GM18498 (cell line): ENCODE measurements at regions not wholly inside any gene's neighbourhood (a gene's known extent, or its start where the extent isn't known, plus 50 kb on each side); places are given as distances from the start of the nearest gene placed in this dataset.
"Not testable (repeated sequence)": the region's sequence is repeated elsewhere in the genome, so short reads cannot be mapped to it uniquely, and the experiment has no call there.

Experiments used
- ATAC-seq: cut with Tn5 transposase; IDR thresholded peaks from one replicate; pipeline ENCODE4 v1.9.1; 2021; ENCODE audit warnings: mild to moderate bottlenecking, moderate library complexity; ENCODE audit not compliant: unreplicated experiment

DNA sequence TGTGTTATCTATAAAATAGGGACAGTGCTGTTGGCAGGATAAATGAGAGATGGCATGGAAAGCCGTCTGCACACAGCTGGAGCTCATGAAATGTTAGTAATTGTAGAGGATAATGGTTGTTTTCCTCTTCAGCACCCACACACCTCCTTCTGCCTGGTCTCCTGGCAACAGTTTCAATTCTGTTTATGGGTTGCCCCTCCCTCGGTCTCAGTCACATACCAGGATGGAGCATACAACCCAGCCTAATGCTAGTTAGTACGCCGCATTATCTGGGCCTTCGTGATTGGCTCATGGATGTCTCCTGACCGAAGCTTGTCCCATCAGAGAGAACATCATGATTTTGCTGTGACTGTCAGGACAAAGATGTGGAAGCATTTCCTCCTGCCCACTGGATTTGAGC lies 126.2 kb upstream of the WSCD1 start:
- ATAC-seq = no peak

GRCh38 chr17:5947701-5948180 lies 122.4 kb upstream of the WSCD1 start:
- ATAC-seq = no peak

DNA sequence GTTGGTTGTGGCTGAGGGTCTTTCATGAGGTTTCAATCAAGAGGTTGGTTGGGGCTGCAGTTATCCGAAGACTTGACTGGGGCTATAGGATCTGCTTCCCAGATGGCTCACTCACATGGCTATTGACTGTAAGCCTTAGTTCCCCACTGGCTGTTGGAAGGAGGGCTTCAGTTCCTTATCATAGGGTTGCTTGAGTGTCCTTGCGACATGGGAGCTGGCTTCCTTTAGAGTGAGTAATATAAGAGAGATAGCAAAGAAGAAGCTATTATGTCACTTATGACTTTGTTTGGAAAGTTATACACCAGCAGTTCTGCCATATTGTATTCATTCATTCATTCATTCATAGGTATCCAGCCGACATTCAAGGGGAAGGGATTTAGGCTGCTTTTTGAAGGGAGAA lies 121.4 kb upstream of the WSCD1 start:
- ATAC-seq = no peak

DNA sequence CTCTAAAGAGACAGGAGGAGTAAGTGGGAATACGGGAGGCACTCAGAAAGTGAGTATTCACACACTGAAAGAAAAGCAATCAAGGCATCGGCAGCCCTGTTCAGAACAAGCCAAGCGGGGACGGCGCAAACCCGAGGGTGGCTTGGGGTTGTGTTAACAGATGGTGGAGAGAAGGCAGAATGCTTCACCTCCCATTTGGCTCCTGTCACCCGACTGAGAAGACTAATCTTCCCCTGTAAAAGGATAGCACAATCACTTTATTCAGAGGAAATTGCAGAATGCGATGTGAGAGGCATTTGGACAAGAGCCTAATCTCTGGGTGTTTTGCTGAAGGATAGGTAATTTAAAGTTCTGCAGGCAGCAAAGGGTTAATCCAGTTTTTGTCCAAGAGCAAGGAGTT lies 119.3 kb upstream of the WSCD1 start:
- no peak for ATAC-seq

DNA sequence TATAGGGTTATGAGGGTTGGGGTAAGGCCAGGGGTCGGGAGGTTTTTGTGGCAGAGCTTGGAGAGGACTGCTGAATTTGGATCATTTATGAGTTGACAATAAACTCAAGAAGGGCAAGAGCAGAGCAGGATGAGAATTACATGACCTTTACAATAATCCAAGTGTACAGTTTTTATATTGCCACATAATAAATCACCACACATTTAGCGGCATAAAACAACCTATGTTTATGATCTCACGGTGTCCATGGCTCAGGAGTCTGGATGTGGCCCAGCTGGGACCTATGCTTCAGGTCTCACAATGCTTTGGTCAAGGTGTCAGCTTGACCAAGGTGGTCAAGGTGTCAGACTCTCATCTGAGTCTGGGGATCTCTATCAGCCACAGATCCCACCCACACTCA lies 118.3 kb upstream of the WSCD1 start:
- ATAC-seq = no peak

DNA sequence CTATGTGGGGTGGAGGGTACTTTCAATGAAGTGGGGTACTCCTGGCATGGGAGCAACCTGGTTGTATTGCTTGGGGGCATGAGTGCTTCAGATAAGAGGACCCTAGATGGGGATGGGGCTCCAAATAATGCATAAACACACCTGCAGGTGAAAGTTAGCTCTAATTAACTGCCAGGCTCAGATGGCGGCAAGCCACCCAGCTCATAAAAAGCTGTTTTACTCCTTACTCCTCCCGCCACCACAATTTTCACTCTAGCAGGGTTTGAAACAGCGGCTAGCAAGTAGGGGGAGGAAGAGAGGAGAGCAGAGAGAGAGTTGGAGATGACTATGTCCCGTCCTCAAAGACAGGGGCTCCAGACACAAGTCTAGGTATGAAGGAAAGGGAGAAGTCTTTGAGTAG lies 117.7 kb upstream of the WSCD1 start:
- no peak for ATAC-seq

GRCh38 chr17:5955764-5956163 lies 114.4 kb upstream of the WSCD1 start:
- ATAC-seq = no peak

- ATAC-seq = no peak
Observed at GRCh38 chr17:5958850-5959249, 111.3 kb upstream of the WSCD1 start.

DNA sequence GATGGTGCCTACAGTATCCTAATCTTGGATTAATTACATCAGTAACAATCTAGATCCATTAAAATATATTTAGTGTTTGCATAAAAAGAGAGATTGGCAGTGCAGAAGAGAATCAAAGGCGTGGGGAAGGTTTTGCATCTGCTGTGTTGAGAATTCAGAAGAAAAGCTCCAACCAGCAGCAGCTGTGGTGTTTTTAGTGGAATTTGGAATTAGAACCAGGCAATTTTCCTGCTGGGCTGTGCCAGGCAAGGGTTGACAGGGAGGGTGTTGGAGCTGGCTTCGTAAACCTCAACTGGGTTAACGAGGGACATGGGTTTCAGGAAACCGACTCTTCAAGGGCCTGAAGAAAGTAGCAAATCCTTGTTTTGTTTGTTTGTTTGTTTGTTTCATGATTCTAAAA lies 107.8 kb upstream of the WSCD1 start:
- ATAC-seq = no peak

- no peak for ATAC-seq
Observed at GRCh38 chr17:5971969-5972368, 98.2 kb upstream of the WSCD1 start.

DNA sequence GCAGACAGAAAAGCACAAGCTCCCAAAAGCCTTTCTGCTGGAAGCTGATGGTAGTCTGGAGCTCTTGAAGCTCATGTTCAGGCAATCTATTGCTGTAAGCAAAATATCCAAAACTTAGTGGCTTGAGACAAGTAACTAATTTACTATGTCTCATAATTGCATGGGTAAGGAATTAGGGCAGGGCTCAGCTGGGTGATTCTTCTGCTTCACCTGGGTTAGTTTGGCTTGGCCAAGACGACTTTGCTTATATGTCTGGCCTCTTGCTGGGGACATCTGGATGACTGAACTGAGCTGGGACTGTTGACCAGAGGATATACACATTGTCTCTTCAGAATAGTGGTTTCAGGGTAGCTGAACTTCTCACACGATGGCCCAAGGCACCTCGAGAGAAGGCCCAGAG lies 96.8 kb upstream of the WSCD1 start:
- ATAC-seq = no peak

GRCh38 chr17:5975661-5976060 lies 94.5 kb upstream of the WSCD1 start:
- no peak for ATAC-seq

DNA sequence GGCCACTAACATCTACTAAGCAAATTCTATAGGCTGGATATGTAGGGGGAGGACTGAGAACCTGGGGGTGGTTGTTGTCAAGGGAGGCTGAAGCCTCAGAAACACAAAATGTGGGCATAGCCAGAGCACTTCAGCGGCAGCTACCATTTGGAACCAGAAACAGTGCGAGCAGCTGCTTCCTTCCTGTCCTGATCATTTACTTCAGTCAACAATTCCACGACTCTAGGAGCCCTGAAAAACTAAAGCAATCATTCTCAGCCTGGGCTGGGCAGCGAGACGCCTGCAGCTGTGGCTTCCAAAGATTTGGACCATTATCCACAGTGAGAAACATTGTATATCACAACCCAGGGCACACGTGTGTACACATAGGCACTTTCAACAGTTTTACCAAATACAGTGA lies 93.9 kb upstream of the WSCD1 start:
- ATAC-seq = no peak

- ATAC-seq = no peak
Observed at GRCh38 chr17:5978496-5978895, 91.7 kb upstream of the WSCD1 start.

GRCh38 chr17:5980941-5981340 lies 89.2 kb upstream of the WSCD1 start:
- no peak for ATAC-seq

GRCh38 chr17:5986644-5987043 lies 83.5 kb upstream of the WSCD1 start:
- no peak for ATAC-seq

DNA sequence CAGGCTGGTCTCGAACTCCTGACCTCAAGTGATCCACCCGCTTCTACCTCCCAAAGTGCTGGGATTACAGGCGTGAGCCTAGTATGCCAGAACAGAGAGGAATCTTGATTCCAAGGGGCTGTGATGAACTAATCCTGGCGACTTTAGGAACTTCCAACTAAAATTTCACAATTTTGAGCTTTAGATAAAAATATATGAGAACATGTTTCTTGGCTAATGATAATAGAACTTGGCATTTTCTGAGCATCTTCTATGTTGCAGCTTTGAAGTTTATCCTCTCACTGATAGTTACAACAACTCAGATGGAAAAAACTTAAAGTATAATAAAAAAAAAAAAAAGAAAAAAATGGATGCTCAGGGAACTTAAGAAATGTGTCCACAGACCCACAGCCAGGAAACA lies 69.8 kb upstream of the WSCD1 start:
- ATAC-seq = no peak

DNA sequence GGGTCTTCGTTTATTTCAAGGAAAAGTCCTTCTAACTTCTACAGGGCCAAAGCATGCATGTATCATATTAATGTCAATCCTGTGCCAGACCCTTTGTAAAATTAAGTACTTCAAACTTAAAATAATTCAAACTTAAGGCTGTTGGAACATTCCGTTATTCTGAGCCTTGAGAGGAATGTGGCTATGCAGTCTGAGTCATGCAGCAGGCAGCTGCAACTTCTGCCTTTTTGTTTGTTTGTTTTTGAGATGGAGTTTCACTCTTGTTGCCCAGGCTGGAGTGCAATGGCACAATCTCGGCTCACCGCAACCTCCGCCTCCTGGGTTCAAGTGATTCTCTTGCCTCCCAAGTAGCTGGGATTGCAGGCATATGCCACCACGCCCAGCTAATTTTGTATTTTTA lies 67.0 kb upstream of the WSCD1 start:
- not testable (repeated sequence) for ATAC-seq

- no peak for ATAC-seq
Observed at GRCh38 chr17:6005939-6006338, 64.2 kb upstream of the WSCD1 start.

DNA sequence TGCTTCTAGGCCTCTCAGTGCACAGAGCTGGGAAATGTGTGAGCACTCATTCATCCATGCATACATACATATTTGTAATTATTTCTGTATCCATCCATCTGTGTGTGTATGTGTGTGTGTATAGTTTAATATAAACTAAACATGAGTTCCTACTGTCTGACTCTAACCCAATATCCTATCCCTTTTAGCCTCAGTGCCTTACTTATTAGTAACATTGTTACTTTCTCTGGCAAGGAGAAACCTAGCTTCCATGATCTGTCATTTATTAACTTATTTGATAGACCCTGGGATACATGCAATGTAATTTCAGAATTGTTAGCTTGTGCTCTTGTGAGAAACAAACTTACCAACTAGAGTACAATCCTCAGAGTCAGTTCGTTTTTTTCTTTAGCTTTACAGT lies 59.0 kb upstream of the WSCD1 start:
- ATAC-seq = no peak

DNA sequence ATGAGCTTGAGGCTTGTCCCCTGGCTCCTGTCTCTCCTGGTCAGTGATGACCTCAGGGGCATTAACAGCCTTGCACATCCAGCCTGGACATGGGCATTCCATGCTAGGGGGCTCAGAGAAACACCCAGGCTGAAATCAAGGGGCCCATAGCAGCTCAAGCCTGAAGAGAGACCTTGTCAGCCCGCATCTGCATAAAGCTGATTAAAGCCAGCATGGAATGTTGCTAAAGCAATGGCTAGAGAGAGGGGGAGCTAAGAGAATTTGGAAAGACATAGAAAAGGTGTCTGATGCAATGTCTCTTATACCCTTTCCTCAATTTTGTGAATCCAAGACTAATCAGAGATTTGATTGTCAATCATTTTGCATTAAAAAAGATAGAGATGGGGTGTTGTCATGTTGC lies 51.4 kb upstream of the WSCD1 start:
- ATAC-seq = no peak

DNA sequence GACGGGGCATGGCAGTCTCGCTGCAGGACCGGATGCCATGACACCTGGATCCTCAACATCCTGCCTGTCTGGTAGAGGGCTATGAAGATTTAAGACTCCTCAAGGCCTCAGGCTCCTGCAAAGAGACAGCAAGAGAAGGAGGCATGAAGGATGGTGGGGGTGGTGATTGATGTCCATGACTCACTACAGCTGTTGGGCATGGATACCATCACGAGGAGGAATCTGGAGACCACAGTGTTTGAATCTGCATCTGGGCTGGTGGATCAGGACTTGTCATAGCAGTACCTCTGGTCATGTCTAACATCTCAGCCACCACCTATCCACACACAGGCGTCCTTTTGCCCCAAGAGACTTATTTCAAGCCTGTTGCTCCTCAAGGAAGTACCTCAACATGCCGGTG lies 50.2 kb upstream of the WSCD1 start:
- ATAC-seq = no peak

DNA sequence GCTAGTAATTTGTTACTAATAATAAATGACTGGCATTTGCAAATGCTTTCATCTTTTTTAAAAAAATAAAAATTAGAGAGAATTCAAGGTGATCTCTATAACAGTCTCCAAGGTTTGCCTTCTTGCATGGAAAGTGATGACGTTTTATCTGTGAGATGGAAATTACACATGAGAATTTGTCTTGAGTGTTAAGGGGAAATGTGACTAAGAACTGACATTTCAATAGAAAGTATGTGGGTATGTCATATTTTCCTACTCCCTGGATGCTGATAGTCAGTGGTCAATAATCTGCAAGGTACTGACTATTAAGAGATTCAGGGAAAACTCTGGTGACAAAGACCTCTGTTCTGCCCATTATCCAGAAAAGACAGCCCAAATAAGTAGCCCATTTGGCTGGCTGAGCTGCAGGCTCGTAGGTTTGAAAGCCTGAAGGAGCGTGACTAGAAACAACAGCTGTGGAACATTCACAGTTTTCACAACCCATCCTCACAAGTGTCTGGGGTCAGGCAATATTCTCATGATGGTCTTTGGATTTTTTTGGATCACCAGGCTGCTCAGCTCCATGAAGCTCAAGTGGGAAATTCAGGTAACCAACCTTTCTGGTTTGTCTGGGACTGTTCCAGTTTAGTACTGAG lies 49.7 kb upstream of the WSCD1 start:
- ATAC-seq = no peak
